Neuronal stem cell (in vitro differentiated cells): ENCODE measurements at regions not wholly inside any gene's neighbourhood (a gene's known extent, or its start where the extent isn't known, plus 50 kb on each side); places are given as distances from the start of the nearest gene placed in this dataset.

Source experiments
- DNase-seq: peaks from one replicate; pipeline ENCODE4 v3.0.0-alpha.2; 2013; ENCODE audit warnings: low spot score
- H2AFZ ChIP-seq: one replicate; pipeline ENCODE4 v1.6.1; 2013; ENCODE audit warnings: mild to moderate bottlenecking, low read length, inconsistent platforms
- H2AK5ac ChIP-seq: 2 replicates; pipeline ENCODE4 v1.6.1; 2013; ENCODE audit warnings: low read depth, mild to moderate bottlenecking, inconsistent platforms, low read length, moderate library complexity, mixed read lengths
- H2BK120ac ChIP-seq: 2 replicates; pipeline ENCODE4 v1.6.1; 2013; ENCODE audit warnings: low read depth, mild to moderate bottlenecking, inconsistent platforms, low read length, moderate library complexity, mixed read lengths
- H2BK12ac ChIP-seq: one replicate; pipeline ENCODE4 v1.6.1; 2013; ENCODE audit warnings: low read length, inconsistent platforms
- H2BK15ac ChIP-seq: 2 replicates; pipeline ENCODE4 v1.6.1; 2013; ENCODE audit warnings: mild to moderate bottlenecking, low read length, inconsistent platforms, mixed read lengths
- H2BK5ac ChIP-seq: one replicate; pipeline ENCODE4 v1.6.1; 2013; ENCODE audit warnings: inconsistent platforms, mild to moderate bottlenecking, low read length, moderate library complexity
- H3K14ac ChIP-seq: one replicate; pipeline ENCODE4 v1.6.1; 2013; ENCODE audit warnings: low read length, inconsistent platforms
- H3K18ac ChIP-seq: 2 replicates; pipeline ENCODE4 v1.6.1; 2013; ENCODE audit warnings: low read length, inconsistent platforms
- H3K23ac ChIP-seq: 2 replicates; pipeline ENCODE4 v1.6.1; 2013; ENCODE audit warnings: low read depth, mild to moderate bottlenecking, mixed read lengths, low read length, inconsistent platforms; ENCODE audit not compliant: poor library complexity
- H3K27ac ChIP-seq: replicated peaks from 3 replicates; pipeline ENCODE4 v1.5.1; 2013; ENCODE audit warnings: low read length, inconsistent platforms
- H3K27me3 ChIP-seq, 3 experiments: 2 replicates each; pipeline ENCODE4 v1.6.1; 2013; ENCODE audit warnings: low read length in 3 of 3, mild to moderate bottlenecking in 2 of 3, inconsistent platforms in 1 of 3, low read depth in 1 of 3, mixed read lengths in 1 of 3, moderate library complexity in 1 of 3; ENCODE audit not compliant: control insufficient read depth in 3 of 3, insufficient read depth in 3 of 3
- H3K36me3 ChIP-seq, 2 donors: replicated peaks in 1 of 2; 2 replicates each; pipeline ENCODE4 v1.6.1; 2013; ENCODE audit warnings: low read length in 2 of 2; ENCODE audit not compliant: control insufficient read depth in 2 of 2, insufficient read depth in 2 of 2
- H3K4ac ChIP-seq: 2 replicates; pipeline ENCODE4 v1.6.1; 2013; ENCODE audit warnings: inconsistent platforms, mild to moderate bottlenecking, low read length, moderate library complexity
- H3K4me1 ChIP-seq, 2 donors: 1 replicate in 1 of 2; 2 replicates in 1 of 2; pipeline ENCODE4 v1.6.1; 2013; ENCODE audit warnings: low read length in 2 of 2, low read depth in 1 of 2; ENCODE audit not compliant: control insufficient read depth in 2 of 2, insufficient read depth in 1 of 2
- H3K4me2 ChIP-seq: one replicate; pipeline ENCODE4 v1.6.1; 2013; ENCODE audit warnings: mild to moderate bottlenecking, low read length, inconsistent platforms; ENCODE audit not compliant: insufficient read depth, poor library complexity, severe bottlenecking
- H3K4me3 ChIP-seq, 2 donors: 2 replicates each; pipeline ENCODE4 v1.5.1; 2013; ENCODE audit warnings: low read length in 2 of 2, mild to moderate bottlenecking in 2 of 2, inconsistent platforms in 1 of 2, moderate library complexity in 1 of 2
- H3K79me1 ChIP-seq: one replicate; pipeline ENCODE4 v1.6.1; 2013; ENCODE audit warnings: low read depth, mild to moderate bottlenecking, inconsistent platforms, low read length, moderate library complexity
- H3K9ac ChIP-seq: one replicate; pipeline ENCODE4 v1.6.1; 2013; ENCODE audit warnings: mild to moderate bottlenecking, low read depth, low read length, inconsistent platforms; ENCODE audit not compliant: poor library complexity
- H3K9me3 ChIP-seq, 2 donors: replicated peaks in 1 of 2; 2 replicates each; pipeline versions ENCODE3 to v1.6.1; 2013; ENCODE audit warnings: low read length in 2 of 2, mild to moderate bottlenecking in 2 of 2, inconsistent platforms in 1 of 2, low read depth in 1 of 2, mixed read lengths in 1 of 2, moderate library complexity in 1 of 2; ENCODE audit not compliant: control insufficient read depth in 2 of 2, insufficient read depth in 1 of 2
- H4K8ac ChIP-seq: one replicate; pipeline ENCODE4 v1.6.1; 2013; ENCODE audit warnings: low read depth, mild to moderate bottlenecking, inconsistent platforms, low read length, moderate library complexity
- H4K91ac ChIP-seq: one replicate; pipeline ENCODE4 v1.6.1; 2013; ENCODE audit warnings: low read length, low read depth, mild to moderate bottlenecking, inconsistent platforms; ENCODE audit not compliant: poor library complexity
- WGBS, 2 donors: extraction: QIAGEN DNeasy Blood & Tissue Kit; methylation state at CpG; one replicate each; pipeline ENCODE4 v1.1.7; 2013; ENCODE audit warnings: missing lambda C conversion rate in 2 of 2, mixed read lengths in 1 of 2; ENCODE audit not compliant: insufficient read length in 2 of 2, insufficient replicate concordance in 1 of 2; ENCODE audit errors: extremely low coverage in 2 of 2; 5-methylcytosine and 5-hydroxymethylcytosine counted together

DNA sequence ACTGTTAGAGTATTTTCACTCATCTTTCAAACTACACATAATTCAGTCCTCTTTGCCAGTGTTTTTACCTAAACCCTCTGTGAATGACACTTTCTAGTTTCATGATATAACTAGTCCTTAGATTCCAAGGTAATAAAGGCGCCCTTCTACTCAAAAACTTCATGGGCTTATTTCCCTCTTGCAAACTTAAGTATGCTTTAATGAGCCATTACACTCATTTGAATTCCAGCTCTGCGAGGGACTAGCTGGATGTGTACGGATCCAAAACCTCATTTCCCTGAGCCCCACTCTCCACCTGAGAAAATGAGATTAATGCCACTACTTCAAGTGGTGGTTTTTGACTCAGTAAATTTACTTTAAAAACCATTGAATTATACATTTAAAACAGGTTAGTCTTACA lies 141.1 kb downstream of the NDUFA12 start:
- WGBS, 2 donors = no CpG with 5 or more reads among the region's 3 CpGs

GRCh38 chr12:94856324-94856723 lies 147.2 kb downstream of the NDUFA12 start:
- Histone ChIP-seq H4K91ac (no peak overlapping the region), H2BK120ac (no peak overlapping the region), H3K27ac (no peak overlapping the region)

More for the DNA sequence above, 141.1 kb downstream of the NDUFA12 start:
- Histone ChIP-seq H3K4me1 (no peaks in the 10 kb centered on the region), H3K4me2 (no peak overlapping the region), H3K9me3 (no peaks in the 10 kb centered on the region), H3K27me3 (peaks cover 0 to 19% (median 0%) of the 10 kb centered on the region in 3 experiments), H3K9ac (no peak overlapping the region), H3K4me3 (no peak overlapping the region), H3K18ac (no peak overlapping the region), H2BK12ac (no peak overlapping the region), H3K23ac (no peak overlapping the region), H3K14ac (no peak overlapping the region), H2BK5ac (no peak overlapping the region), H3K27ac (no peak overlapping the region), H2BK120ac (no peak overlapping the region), H3K36me3 (no peaks in the 10 kb centered on the region), H2BK15ac (no peak overlapping the region), H3K79me1 (no peaks in the 10 kb centered on the region), H2AK5ac (no peak overlapping the region), H3K4ac (no peak overlapping the region), H4K8ac (no peak overlapping the region), H2AFZ (no peak overlapping the region), H4K91ac (no peak overlapping the region)
- DNase-seq = no peak

DNA sequence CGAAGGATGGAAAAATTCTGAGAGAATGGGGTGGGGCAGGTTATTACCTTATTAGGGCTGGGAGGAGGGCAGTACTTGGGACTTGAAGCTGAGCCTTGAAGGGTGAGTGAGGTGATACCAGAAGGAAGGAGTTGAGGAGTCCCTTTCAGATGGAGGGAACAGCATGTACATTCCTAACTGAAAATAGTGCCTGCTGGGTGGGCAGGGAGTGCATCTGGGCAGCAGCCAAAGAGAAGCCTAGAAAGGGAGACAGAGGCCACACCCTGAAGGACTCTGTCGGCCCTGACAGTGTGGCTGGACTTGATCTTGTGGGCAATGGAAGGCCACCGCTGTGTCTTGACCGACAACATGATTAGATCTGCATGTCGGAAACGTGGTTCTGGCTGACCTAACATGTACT lies 147.6 kb downstream of the NDUFA12 start:
- no CpG with 5 or more reads among the region's 6 CpGs for WGBS, 2 donors
- Histone ChIP-seq H3K23ac (no peak overlapping the region), H2BK5ac (no peak overlapping the region), H2AK5ac (no peak overlapping the region), H3K4me1 (no peaks in the 10 kb centered on the region), H3K9ac (no peak overlapping the region), H3K14ac (no peak overlapping the region), H2AFZ (no peak overlapping the region), H4K91ac (no peak overlapping the region), H3K4ac (no peak overlapping the region), H4K8ac (no peak overlapping the region), H3K27me3 (peaks cover 0 to 6% (median 0%) of the 10 kb centered on the region in 3 experiments), H3K36me3 (no peaks in the 10 kb centered on the region), H2BK12ac (no peak overlapping the region), H2BK120ac (no peak overlapping the region), H3K4me2 (no peak overlapping the region), H3K27ac (no peak overlapping the region), H3K4me3 (no peak overlapping the region), H3K9me3 (no peaks in the 10 kb centered on the region), H3K18ac (peak overlapping the region; percentile 11), H3K79me1 (no peaks in the 10 kb centered on the region), H2BK15ac (no peak overlapping the region)
- no peak for DNase-seq

More at GRCh38 chr12:94856324-94856723, 147.2 kb downstream of the NDUFA12 start:
- Histone ChIP-seq H3K23ac (no peak overlapping the region), H2AK5ac (no peak overlapping the region), H4K8ac (no peak overlapping the region), H3K4ac (no peak overlapping the region), H3K4me2 (no peak overlapping the region), H3K9me3 (no peaks in the 10 kb centered on the region), H2BK5ac (no peak overlapping the region), H3K36me3 (no peaks in the 10 kb centered on the region), H3K4me3 (no peak overlapping the region), H3K18ac (no peak overlapping the region), H3K14ac (no peak overlapping the region), H3K79me1 (no peaks in the 10 kb centered on the region), H3K4me1 (no peaks in the 10 kb centered on the region), H2BK12ac (no peak overlapping the region), H2AFZ (no peak overlapping the region), H3K9ac (no peak overlapping the region), H2BK15ac (no peak overlapping the region), H3K27me3 (peaks cover 0 to 6% (median 0%) of the 10 kb centered on the region in 3 experiments)
- DNase-seq = no peak
- no CpG with 5 or more reads among the region's 2 CpGs for WGBS, 2 donors

DNA sequence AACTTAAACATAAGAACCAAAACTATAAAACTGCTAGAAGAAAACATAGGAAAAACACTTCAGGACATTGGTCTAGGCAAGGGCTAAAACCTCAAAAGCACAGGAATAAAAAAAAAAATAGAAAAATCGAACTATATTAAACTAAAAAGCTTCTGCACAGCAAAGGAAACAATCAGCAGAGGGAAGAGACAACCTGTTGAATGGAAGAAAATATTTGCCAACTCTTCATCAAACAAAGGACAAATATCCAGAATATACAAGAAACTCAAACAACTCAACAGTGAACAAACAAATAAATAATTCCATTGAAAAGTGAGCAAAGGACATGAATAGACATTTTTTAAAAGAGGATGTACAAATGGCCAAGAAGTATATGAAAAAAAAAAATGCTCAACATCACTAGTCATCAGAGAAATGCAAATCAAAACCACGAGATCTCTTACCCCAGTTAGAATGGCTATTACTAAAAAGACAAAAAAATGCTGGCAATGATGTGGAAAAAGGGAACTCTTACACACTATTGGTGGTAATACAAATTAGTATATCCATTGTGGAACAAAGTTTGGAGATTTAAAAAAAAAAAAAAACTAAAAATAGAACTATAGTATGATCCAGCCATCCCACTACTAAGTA lies 152.0 kb downstream of the NDUFA12 start:
- Histone ChIP-seq H3K27ac (no peak overlapping the region), H3K18ac (no peak overlapping the region), H2AFZ (no peak overlapping the region), H3K36me3 (no peaks in the 10 kb centered on the region), H2AK5ac (no peak overlapping the region), H3K9ac (no peak overlapping the region), H3K27me3 (peaks cover 0 to 4% (median 0%) of the 10 kb centered on the region in 3 experiments), H3K4ac (no peak overlapping the region), H4K8ac (no peak overlapping the region), H3K14ac (no peak overlapping the region), H3K4me3 (no peak overlapping the region), H2BK15ac (no peak overlapping the region), H3K4me2 (no peak overlapping the region), H2BK5ac (no peak overlapping the region), H2BK12ac (no peak overlapping the region), H3K23ac (no peak overlapping the region), H3K9me3 (no peaks in the 10 kb centered on the region), H2BK120ac (no peak overlapping the region), H4K91ac (no peak overlapping the region), H3K4me1 (peaks cover 0 to 1% of the 10 kb centered on the region in 2 donors), H3K79me1 (no peaks in the 10 kb centered on the region)
- no CpG with 5 or more reads among the region's 2 CpGs for WGBS, 2 donors
- no peak for DNase-seq
